ENCODE measurements at regions not wholly inside any gene's neighbourhood (a gene's known extent, or its start where the extent isn't known, plus 50 kb on each side); places are given as distances from the start of the nearest gene placed in this dataset.

- DNase-seq (ENCODE audit: low read depth in 2 of 2): no peak
Observed at GRCh38 chr3:104460477-104461406, 906.0 kb upstream of the ALCAM start.

- no peak for DNase-seq (ENCODE audit: low read depth in 2 of 2)
Observed at GRCh38 chr3:104461431-104461830, 905.3 kb upstream of the ALCAM start.

GRCh38 chr3:104472221-104472620 is 894.5 kb upstream of the ALCAM start:
- no peak for DNase-seq (ENCODE audit: low read depth in 2 of 2)

GRCh38 chr3:104474011-104474410 is 892.7 kb upstream of the ALCAM start:
- DNase-seq (ENCODE audit: low read depth in 2 of 2): no peak

- no peak for DNase-seq (ENCODE audit: low read depth in 2 of 2)
Observed at GRCh38 chr3:104503022-104503421, 863.7 kb upstream of the ALCAM start.

- no peak for DNase-seq (ENCODE audit: low read depth in 2 of 2)
Observed at GRCh38 chr3:104510131-104510849, 856.4 kb upstream of the ALCAM start.

GRCh38 chr3:104514371-104514770 is 852.3 kb upstream of the ALCAM start:
- no peak for DNase-seq (ENCODE audit: low read depth in 2 of 2)

- no peak for DNase-seq (ENCODE audit: low read depth in 2 of 2)
Observed at GRCh38 chr3:104514776-104515175, 851.9 kb upstream of the ALCAM start.

- DNase-seq (ENCODE audit: low read depth in 2 of 2): no peak
Observed at GRCh38 chr3:104519068-104519467, 847.6 kb upstream of the ALCAM start.

- DNase-seq (ENCODE audit: low read depth in 2 of 2): no peak
Observed at GRCh38 chr3:104519468-104520227, 847.1 kb upstream of the ALCAM start.

- no peak for DNase-seq (ENCODE audit: low read depth in 2 of 2)
Observed at GRCh38 chr3:104520228-104520655, 846.5 kb upstream of the ALCAM start.

- DNase-seq (ENCODE audit: low read depth in 2 of 2): no peak
Observed at GRCh38 chr3:104521606-104522336, 844.9 kb upstream of the ALCAM start.

- DNase-seq (ENCODE audit: low read depth in 2 of 2): no peak
Observed at GRCh38 chr3:104523136-104523535, 843.6 kb upstream of the ALCAM start.

GRCh38 chr3:104526901-104527401 is 839.8 kb upstream of the ALCAM start:
- no peak for DNase-seq (ENCODE audit: low read depth in 2 of 2)

- no peak for DNase-seq (ENCODE audit: low read depth in 2 of 2)
Observed at GRCh38 chr3:104530934-104531333, 835.8 kb upstream of the ALCAM start.

GRCh38 chr3:104536715-104537114 is 830.0 kb upstream of the ALCAM start:
- no peak for DNase-seq (ENCODE audit: low read depth in 2 of 2)

- DNase-seq (ENCODE audit: low read depth in 2 of 2): no peak
Observed at GRCh38 chr3:104537323-104537722, 829.4 kb upstream of the ALCAM start.

GRCh38 chr3:104546301-104546700 is 820.4 kb upstream of the ALCAM start:
- no peak for DNase-seq (ENCODE audit: low read depth in 2 of 2)

- DNase-seq (ENCODE audit: low read depth in 2 of 2): no peak
Observed at GRCh38 chr3:104547031-104547430, 819.7 kb upstream of the ALCAM start.

GRCh38 chr3:104548401-104548800 is 818.3 kb upstream of the ALCAM start:
- DNase-seq (ENCODE audit: low read depth in 2 of 2): no peak

- DNase-seq (ENCODE audit: low read depth in 2 of 2): no peak
Observed at GRCh38 chr3:104549099-104549714, 817.5 kb upstream of the ALCAM start.
